Activated B cell treated with CpG ODN at 0.5 μM for 24 hours (primary cell): ENCODE measurements at regions not wholly inside any gene's neighbourhood (a gene's known extent, or its start where the extent isn't known, plus 50 kb on each side); places are given as distances from the start of the nearest gene placed in this dataset.

Experiments
- ATAC-seq: fragments of 200-7000 bp; cut with Tn5 transposase; one replicate; pipeline ENCODE4 v1.10.0; 2021; ENCODE audit warnings: low read depth, mild to moderate bottlenecking, moderate library complexity
- CTCF ChIA-PET: fragments of 350-600 bp; sonication (Branson Sonifier 250); formaldehyde crosslinking; loops from one replicate; lab custom pipeline; 2021; ENCODE audit warnings: antibody characterized with exemption; lab: Charles Lee
- POLR2A ChIA-PET: fragments of 350-600 bp; sonication (Branson Sonifier 250); formaldehyde crosslinking; loops from one replicate; lab custom pipeline; 2021; ENCODE audit warnings: antibody characterized with exemption; lab: Charles Lee
- DNase-seq: peaks from one replicate; pipeline ENCODE4 v3.0.0; 2022
- H3K27ac Mint-ChIP-seq: one replicate; pipeline ENCODE4 v1.8.0; 2020; ENCODE audit warnings: mixed read lengths
- H3K27me3 Mint-ChIP-seq: one replicate; pipeline ENCODE4 v1.8.0; 2021; ENCODE audit warnings: mixed read lengths
- H3K36me3 Mint-ChIP-seq: one replicate; pipeline ENCODE4 v1.8.0; 2021; ENCODE audit warnings: low read depth, mixed read lengths
- H3K4me1 Mint-ChIP-seq: one replicate; pipeline ENCODE4 v1.8.0; 2021; ENCODE audit warnings: mixed read lengths
- H3K4me3 Mint-ChIP-seq: one replicate; pipeline ENCODE4 v1.8.0; 2020; ENCODE audit warnings: mild to moderate bottlenecking, mixed read lengths
- H3K9me3 Mint-ChIP-seq: one replicate; pipeline ENCODE4 v1.8.0; 2020; ENCODE audit warnings: mixed read lengths
- CTCF ChIP-seq: fragments of 200-600 bp; IDR thresholded peaks from one replicate; pipeline ENCODE4 v1.8.0; 2022; ENCODE audit warnings: antibody characterized with exemption, mild to moderate bottlenecking
- intact Hi-C: fragments of 100-400 bp; cut with micrococcal nuclease; formaldehyde crosslinking; loops from one replicate; pipeline ENCODE4 v1.15.1; 2024

GRCh38 chr17:72502371-72503341 is 381.8 kb downstream of the SOX9 start:
- intact Hi-C loops = no loop called here
- DNase-seq (no peak), ATAC-seq (no peak)
- CTCF ChIA-PET = no interaction called here
- POLR2A ChIA-PET = no interaction called here
- no peak for TF ChIP-seq CTCF
- Mint-ChIP-seq H3K27ac (no peak overlapping the region), H3K4me3 (no peak overlapping the region), H3K9me3 (no peaks in the 10 kb centered on the region), H3K27me3 (no peaks in the 10 kb centered on the region), H3K4me1 (no peaks in the 10 kb centered on the region), H3K36me3 (no peaks in the 10 kb centered on the region)

- no peaks in the 10 kb centered on the region for H3K36me3 Mint-ChIP-seq
- intact Hi-C loops = no loop called here
- no peak overlapping the region for H3K4me3 Mint-ChIP-seq
- H3K27me3 Mint-ChIP-seq = no peaks in the 10 kb centered on the region
- DNase-seq (no peak), ATAC-seq (no peak)
- POLR2A ChIA-PET = no interaction called here
- H3K9me3 Mint-ChIP-seq = no peaks in the 10 kb centered on the region
- no peaks in the 10 kb centered on the region for H3K4me1 Mint-ChIP-seq
- TF ChIP-seq CTCF = no peak
- H3K27ac Mint-ChIP-seq = no peak overlapping the region
- CTCF ChIA-PET = no interaction called here
Measured at GRCh38 chr17:72503556-72503955, 382.7 kb downstream of the SOX9 start.

- POLR2A ChIA-PET = no interaction called here
Measured at GRCh38 chr17:72504783-72505182, 384.0 kb downstream of the SOX9 start.

GRCh38 chr17:72506773-72507172 is 386.0 kb downstream of the SOX9 start:
- intact Hi-C loops = no loop called here
- no peak for ATAC-seq
- Mint-ChIP-seq H3K4me1 (peaks cover 8% of the 10 kb centered on the region), H3K4me3 (no peak overlapping the region), H3K27ac (no peak overlapping the region), H3K36me3 (no peaks in the 10 kb centered on the region), H3K27me3 (no peaks in the 10 kb centered on the region), H3K9me3 (no peaks in the 10 kb centered on the region)
- no peak for TF ChIP-seq CTCF
- CTCF ChIA-PET = no interaction called here
- no peak for DNase-seq
- POLR2A ChIA-PET = no interaction called here

More at GRCh38 chr17:72504783-72505182, 384.0 kb downstream of the SOX9 start:
- no peak overlapping the region for H3K4me3 Mint-ChIP-seq
- ATAC-seq (no peak), DNase-seq (no peak)
- no peaks in the 10 kb centered on the region for H3K9me3 Mint-ChIP-seq
- CTCF ChIA-PET = no interaction called here
- no peak overlapping the region for H3K27ac Mint-ChIP-seq
- no peaks in the 10 kb centered on the region for H3K27me3 Mint-ChIP-seq
- TF ChIP-seq CTCF = no peak
- H3K4me1 Mint-ChIP-seq = no peaks in the 10 kb centered on the region
- intact Hi-C loops = no loop called here
- H3K36me3 Mint-ChIP-seq = no peaks in the 10 kb centered on the region

- H3K9me3 Mint-ChIP-seq = no peaks in the 10 kb centered on the region
- H3K27ac Mint-ChIP-seq = no peak overlapping the region
- POLR2A ChIA-PET = no interaction called here
Measured at GRCh38 chr17:72507370-72507769, 386.6 kb downstream of the SOX9 start.

More at GRCh38 chr17:72507370-72507769, 386.6 kb downstream of the SOX9 start:
- H3K4me1 Mint-ChIP-seq = peaks cover 8% of the 10 kb centered on the region
- no peak for TF ChIP-seq CTCF
- no peaks in the 10 kb centered on the region for H3K27me3 Mint-ChIP-seq
- intact Hi-C loops = no loop called here
- no peak for ATAC-seq
- CTCF ChIA-PET = no interaction called here
- H3K36me3 Mint-ChIP-seq = no peaks in the 10 kb centered on the region
- no peak for DNase-seq
- no peak overlapping the region for H3K4me3 Mint-ChIP-seq
